ENCODE measurements at regions not wholly inside any gene's neighbourhood (a gene's known extent, or its start where the extent isn't known, plus 50 kb on each side); places are given as distances from the start of the nearest gene placed in this dataset.

DNA sequence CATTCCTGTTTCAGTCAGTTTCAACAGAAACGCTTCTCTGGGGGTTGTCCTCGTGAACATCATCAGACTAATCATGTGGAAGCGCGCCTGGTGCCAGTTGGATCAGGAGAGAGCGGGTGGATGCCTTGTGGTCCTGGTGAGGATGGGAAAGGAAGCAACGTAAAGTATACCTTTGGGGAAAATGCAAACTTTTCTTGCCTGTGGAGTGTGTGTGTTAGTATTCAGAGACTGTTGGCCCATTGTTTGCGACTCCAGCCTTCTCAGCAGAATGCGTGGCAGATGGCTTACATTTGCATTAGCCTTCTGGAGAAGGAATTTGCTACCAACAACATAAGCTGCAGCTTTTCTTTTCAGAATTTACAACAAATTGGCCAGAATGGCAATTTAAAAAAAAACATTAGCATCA is 173.9 kb downstream of the RWDD3 start:
- TF ChIP-seq, protein P1, sequence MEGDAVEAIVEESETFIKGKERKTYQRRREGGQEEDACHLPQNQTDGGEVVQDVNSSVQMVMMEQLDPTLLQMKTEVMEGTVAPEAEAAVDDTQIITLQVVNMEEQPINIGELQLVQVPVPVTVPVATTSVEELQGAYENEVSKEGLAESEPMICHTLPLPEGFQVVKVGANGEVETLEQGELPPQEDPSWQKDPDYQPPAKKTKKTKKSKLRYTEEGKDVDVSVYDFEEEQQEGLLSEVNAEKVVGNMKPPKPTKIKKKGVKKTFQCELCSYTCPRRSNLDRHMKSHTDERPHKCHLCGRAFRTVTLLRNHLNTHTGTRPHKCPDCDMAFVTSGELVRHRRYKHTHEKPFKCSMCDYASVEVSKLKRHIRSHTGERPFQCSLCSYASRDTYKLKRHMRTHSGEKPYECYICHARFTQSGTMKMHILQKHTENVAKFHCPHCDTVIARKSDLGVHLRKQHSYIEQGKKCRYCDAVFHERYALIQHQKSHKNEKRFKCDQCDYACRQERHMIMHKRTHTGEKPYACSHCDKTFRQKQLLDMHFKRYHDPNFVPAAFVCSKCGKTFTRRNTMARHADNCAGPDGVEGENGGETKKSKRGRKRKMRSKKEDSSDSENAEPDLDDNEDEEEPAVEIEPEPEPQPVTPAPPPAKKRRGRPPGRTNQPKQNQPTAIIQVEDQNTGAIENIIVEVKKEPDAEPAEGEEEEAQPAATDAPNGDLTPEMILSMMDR (IDR thresholded peaks at IDR 0.05; ENCODE audit: extremely low read depth in 1 of 2, insufficient read depth in 1 of 2, low read depth in 1 of 2, low read length in 2 of 2), result no peak
- no peak for TF ChIP-seq POLR2AphosphoS5 (IDR thresholded peaks at IDR 0.05; ENCODE audit: insufficient read depth, low read depth, low read length)
- TF ChIP-seq POLR2A (IDR thresholded peaks at IDR 0.05; ENCODE audit: low read depth, low read length), result no peak
- no peak for TF ChIP-seq GATA2 (IDR thresholded peaks at IDR 0.05; ENCODE audit: insufficient read depth, insufficient read length, low read depth, low read length)
- no peak for TF ChIP-seq EZH2 (IDR thresholded peaks at IDR 0.05; ENCODE audit: borderline replicate concordance, low read depth, low read length, severe bottlenecking)
- no peak for TF ChIP-seq MYC (IDR thresholded peaks at IDR 0.05; ENCODE audit: low read depth, low read length)

All from endothelial cell of umbilical vein (primary cell).